Loucy (cell line): ENCODE measurements at regions not wholly inside any gene's neighbourhood (a gene's known extent, or its start where the extent isn't known, plus 50 kb on each side); places are given as distances from the start of the nearest gene placed in this dataset.

Experiments used
- H2AFZ ChIP-seq: fragments of 200-600 bp; sonication (generic); 2 replicates; pipeline ENCODE4 v1.6.0; 2016; ENCODE audit warnings: antibody characterized with exemption, mild to moderate bottlenecking, low read length, moderate library complexity
- H3F3A ChIP-seq: fragments of 200-600 bp; 2 replicates; pipeline ENCODE4 v1.6.0; 2016; ENCODE audit warnings: antibody characterized with exemption, low read depth, mild to moderate bottlenecking
- H3K27me3 ChIP-seq: fragments of 200-600 bp; sonication (generic); 2 replicates; pipeline ENCODE4 v1.6.1; 2014; ENCODE audit warnings: low read length, mild to moderate bottlenecking; ENCODE audit not compliant: insufficient read depth, poor library complexity, severe bottlenecking
- H3K36me3 ChIP-seq: fragments of 200-600 bp; sonication (generic); 2 replicates; pipeline ENCODE4 v1.6.1; 2016; ENCODE audit warnings: low read length; ENCODE audit not compliant: insufficient read depth
- H3K4me1 ChIP-seq: fragments of 200-600 bp; sonication (generic); 2 replicates; pipeline ENCODE4 v1.5.1; 2014; ENCODE audit warnings: low read length, mild to moderate bottlenecking; ENCODE audit not compliant: insufficient read depth, poor library complexity, severe bottlenecking
- H3K4me2 ChIP-seq: fragments of 200-600 bp; sonication (generic); 2 replicates; pipeline ENCODE4 v1.6.0; 2014; ENCODE audit warnings: antibody characterized with exemption, low read length, low read depth, mild to moderate bottlenecking; ENCODE audit not compliant: poor library complexity, severe bottlenecking
- H3K4me3 ChIP-seq: fragments of 200-600 bp; sonication (generic); 2 replicates; pipeline ENCODE4 v1.5.1; 2014; ENCODE audit warnings: low read length, mild to moderate bottlenecking, mixed read lengths; ENCODE audit not compliant: poor library complexity, severe bottlenecking
- H3K79me2 ChIP-seq: fragments of 200-600 bp; sonication (generic); 2 replicates; pipeline ENCODE4 v1.6.1; 2014; ENCODE audit warnings: low read length; ENCODE audit not compliant: insufficient read depth
- H3K9ac ChIP-seq: fragments of 200-600 bp; sonication (generic); 2 replicates; pipeline ENCODE4 v1.6.0; 2014; ENCODE audit warnings: mild to moderate bottlenecking, low read depth, low read length, moderate library complexity; ENCODE audit not compliant: poor library complexity, severe bottlenecking
- H3K9me2 ChIP-seq: fragments of 200-600 bp; sonication (generic); replicated peaks from 2 replicates; pipeline ENCODE4 v1.6.1; 2016; ENCODE audit warnings: low read depth, low read length, mixed read lengths
- H3K9me3 ChIP-seq: fragments of 200-600 bp; sonication (generic); 2 replicates; pipeline ENCODE4 v1.6.1; 2014; ENCODE audit warnings: mild to moderate bottlenecking, antibody characterized with exemption, low read length, low read depth; ENCODE audit not compliant: insufficient read depth
- H4K20me1 ChIP-seq: fragments of 200-600 bp; sonication (generic); 2 replicates; pipeline ENCODE4 v1.6.0; 2014; ENCODE audit warnings: antibody characterized with exemption, low read length, mild to moderate bottlenecking; ENCODE audit not compliant: insufficient read depth, poor library complexity, severe bottlenecking
- EZH2phosphoT487 ChIP-seq: fragments of 200-600 bp; IDR thresholded peaks from 2 replicates; pipeline ENCODE4 v1.6.1; 2018; ENCODE audit warnings: antibody characterized with exemption, mild to moderate bottlenecking, moderate library complexity, borderline replicate concordance
- TF ChIP-seq, protein P1 (sequence below): fragments of 200-600 bp; sonication (generic); conservative IDR thresholded peaks from 2 replicates; pipeline ENCODE4 v1.5.1; 2014; ENCODE audit warnings: mild to moderate bottlenecking, antibody characterized with exemption, low read length

DNA sequence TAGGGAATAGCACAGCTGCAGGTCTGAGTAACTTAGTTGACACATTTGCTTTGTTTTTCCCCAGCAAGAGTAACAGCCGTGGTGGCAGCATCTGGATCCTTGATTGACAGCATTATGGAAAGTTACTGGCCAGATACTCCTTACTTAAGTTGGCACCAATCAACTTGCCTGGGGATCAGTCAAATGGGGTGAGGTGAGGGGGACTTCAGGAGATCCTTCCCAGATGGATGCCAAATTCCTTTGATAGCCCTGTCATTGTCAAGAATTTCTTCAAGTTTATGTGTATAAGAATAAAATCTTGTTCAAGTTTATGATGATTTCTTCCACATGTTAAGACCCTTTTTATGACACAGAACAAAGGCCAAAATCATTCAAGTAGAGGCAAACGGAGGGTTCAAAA is 618.4 kb downstream of the SLC6A15 start:
- Histone ChIP-seq H3K4me2 (no peak overlapping the region), H3K27me3 (no peaks in the 10 kb centered on the region), H3F3A (no peaks in the 10 kb centered on the region), H3K4me3 (no peak overlapping the region), H3K9ac (no peak overlapping the region), H3K4me1 (no peaks in the 10 kb centered on the region), H4K20me1 (no peaks in the 10 kb centered on the region), H2AFZ (no peak overlapping the region), H3K9me2 (no peaks in the 10 kb centered on the region), H3K9me3 (no peaks in the 10 kb centered on the region), H3K36me3 (no peaks in the 10 kb centered on the region), H3K79me2 (no peaks in the 10 kb centered on the region)
- TF ChIP-seq EZH2phosphoT487 = no peak
- TF ChIP-seq, protein P1, sequence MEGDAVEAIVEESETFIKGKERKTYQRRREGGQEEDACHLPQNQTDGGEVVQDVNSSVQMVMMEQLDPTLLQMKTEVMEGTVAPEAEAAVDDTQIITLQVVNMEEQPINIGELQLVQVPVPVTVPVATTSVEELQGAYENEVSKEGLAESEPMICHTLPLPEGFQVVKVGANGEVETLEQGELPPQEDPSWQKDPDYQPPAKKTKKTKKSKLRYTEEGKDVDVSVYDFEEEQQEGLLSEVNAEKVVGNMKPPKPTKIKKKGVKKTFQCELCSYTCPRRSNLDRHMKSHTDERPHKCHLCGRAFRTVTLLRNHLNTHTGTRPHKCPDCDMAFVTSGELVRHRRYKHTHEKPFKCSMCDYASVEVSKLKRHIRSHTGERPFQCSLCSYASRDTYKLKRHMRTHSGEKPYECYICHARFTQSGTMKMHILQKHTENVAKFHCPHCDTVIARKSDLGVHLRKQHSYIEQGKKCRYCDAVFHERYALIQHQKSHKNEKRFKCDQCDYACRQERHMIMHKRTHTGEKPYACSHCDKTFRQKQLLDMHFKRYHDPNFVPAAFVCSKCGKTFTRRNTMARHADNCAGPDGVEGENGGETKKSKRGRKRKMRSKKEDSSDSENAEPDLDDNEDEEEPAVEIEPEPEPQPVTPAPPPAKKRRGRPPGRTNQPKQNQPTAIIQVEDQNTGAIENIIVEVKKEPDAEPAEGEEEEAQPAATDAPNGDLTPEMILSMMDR = no peak

DNA sequence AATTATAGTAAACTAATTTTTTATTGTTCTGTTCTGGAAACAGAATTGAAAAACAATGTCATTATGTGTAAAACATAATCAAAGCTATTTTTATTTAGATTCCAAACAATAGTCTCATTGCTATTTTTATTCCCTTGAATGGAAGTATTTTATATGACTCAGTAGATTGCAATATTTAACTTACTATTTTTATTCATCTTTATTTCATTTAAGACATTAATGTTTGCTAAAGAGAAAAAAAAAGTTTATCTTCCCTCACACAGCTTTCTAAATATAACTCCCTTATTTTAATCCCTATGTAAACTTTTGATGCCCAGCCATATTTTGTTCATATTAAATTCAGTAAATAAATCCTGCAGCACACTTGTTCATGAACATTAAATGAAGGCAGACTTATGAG is 622.4 kb downstream of the SLC6A15 start:
- no peak overlapping the region for H3K4me2 ChIP-seq

DNA sequence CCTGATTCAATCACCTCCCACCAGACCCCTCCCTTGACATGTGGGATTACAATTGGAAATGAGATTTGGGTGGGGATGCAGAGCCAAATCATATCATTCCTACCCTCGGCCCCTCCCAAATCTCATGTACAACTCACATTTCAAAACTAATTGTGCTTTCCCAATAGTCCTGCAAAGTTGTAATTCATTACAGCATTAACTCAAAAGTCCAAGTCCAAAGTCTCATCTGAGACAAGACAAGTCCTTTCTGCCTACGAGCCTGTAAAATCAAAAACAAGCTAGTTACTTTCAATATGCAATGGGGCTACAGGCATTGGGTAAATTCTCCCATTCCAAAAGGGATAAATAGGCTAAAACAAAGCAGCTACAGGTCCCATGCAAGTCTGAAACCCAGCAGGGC is 634.6 kb downstream of the SLC6A15 start:
- no peaks in the 10 kb centered on the region for H3K36me3 ChIP-seq
- H3K9me3 ChIP-seq = no peaks in the 10 kb centered on the region
- H3K4me2 ChIP-seq = no peak overlapping the region
- no peak for TF ChIP-seq EZH2phosphoT487
- TF ChIP-seq, protein P1 = no peak
- no peaks in the 10 kb centered on the region for H3K27me3 ChIP-seq
- no peak overlapping the region for H2AFZ ChIP-seq
- H3F3A ChIP-seq = no peaks in the 10 kb centered on the region
- H3K9ac ChIP-seq = no peak overlapping the region
- H4K20me1 ChIP-seq = no peaks in the 10 kb centered on the region
- no peaks in the 10 kb centered on the region for H3K4me1 ChIP-seq
- no peak overlapping the region for H3K4me3 ChIP-seq
- no peaks in the 10 kb centered on the region for H3K79me2 ChIP-seq
- H3K9me2 ChIP-seq = no peaks in the 10 kb centered on the region

More for the DNA sequence above, 622.4 kb downstream of the SLC6A15 start:
- H3K4me3 ChIP-seq = no peak overlapping the region
- no peaks in the 10 kb centered on the region for H3K27me3 ChIP-seq
- H3K4me1 ChIP-seq = no peaks in the 10 kb centered on the region
- H3K9ac ChIP-seq = no peak overlapping the region
- H3K36me3 ChIP-seq = no peaks in the 10 kb centered on the region
- H2AFZ ChIP-seq = no peak overlapping the region
- TF ChIP-seq, protein P1 = no peak
- TF ChIP-seq EZH2phosphoT487 = no peak
- H3K9me3 ChIP-seq = no peaks in the 10 kb centered on the region
- no peaks in the 10 kb centered on the region for H3K79me2 ChIP-seq
- H3F3A ChIP-seq = no peaks in the 10 kb centered on the region
- H4K20me1 ChIP-seq = no peaks in the 10 kb centered on the region
- no peaks in the 10 kb centered on the region for H3K9me2 ChIP-seq
